Mesenchymal stem cell (in vitro differentiated cells and primary cell): ENCODE measurements at regions not wholly inside any gene's neighbourhood (a gene's known extent, or its start where the extent isn't known, plus 50 kb on each side); places are given as distances from the start of the nearest gene placed in this dataset.

Source experiments
- DNase-seq: peaks from one replicate; pipeline ENCODE4 v3.0.0-alpha.2; 2013
- H2AFZ ChIP-seq: one replicate; pipeline ENCODE4 v1.6.1; 2013; ENCODE audit warnings: low read depth, mild to moderate bottlenecking, control low read depth, inconsistent platforms, low read length, moderate library complexity
- H2AK5ac ChIP-seq: 2 replicates; pipeline ENCODE4 v1.6.1; 2013; ENCODE audit warnings: low read length, moderate library complexity, mild to moderate bottlenecking, inconsistent platforms; ENCODE audit not compliant: severe bottlenecking
- H2BK120ac ChIP-seq: one replicate; pipeline ENCODE4 v1.6.1; 2013; ENCODE audit warnings: low read depth, mild to moderate bottlenecking, inconsistent platforms, low read length, moderate library complexity
- H2BK12ac ChIP-seq, 2 experiments: one replicate each; pipeline ENCODE4 v1.6.1; 2013; ENCODE audit warnings: inconsistent platforms in 2 of 2, low read length in 2 of 2, mild to moderate bottlenecking in 2 of 2, moderate library complexity in 2 of 2, control low read depth in 1 of 2
- H2BK15ac ChIP-seq: one replicate; pipeline ENCODE4 v1.6.1; 2013; ENCODE audit warnings: mild to moderate bottlenecking, low read depth, inconsistent platforms; ENCODE audit not compliant: poor library complexity, severe bottlenecking
- H2BK5ac ChIP-seq: 2 replicates; pipeline ENCODE4 v1.6.1; 2013; ENCODE audit warnings: low read depth, mild to moderate bottlenecking, low read length, control low read depth, inconsistent platforms; ENCODE audit not compliant: poor library complexity, severe bottlenecking
- H3K14ac ChIP-seq, 2 experiments: one replicate each; pipeline ENCODE4 v1.6.1; 2013; ENCODE audit warnings: inconsistent platforms in 2 of 2, low read length in 2 of 2, control low read depth in 1 of 2, mild to moderate bottlenecking in 1 of 2, moderate library complexity in 1 of 2
- H3K18ac ChIP-seq, 2 experiments: one replicate each; pipeline ENCODE4 v1.6.1; 2013; ENCODE audit warnings: inconsistent platforms in 2 of 2, low read length in 2 of 2, control low read depth in 1 of 2, low read depth in 1 of 2, mild to moderate bottlenecking in 1 of 2
- H3K23ac ChIP-seq, 2 experiments: one replicate each; pipeline ENCODE4 v1.6.1; 2013; ENCODE audit warnings: inconsistent platforms in 2 of 2, low read length in 2 of 2, mild to moderate bottlenecking in 2 of 2, moderate library complexity in 2 of 2, control low read depth in 1 of 2
- H3K27ac ChIP-seq: 2 replicates; pipeline ENCODE4 v1.5.1; 2013; ENCODE audit warnings: mild to moderate bottlenecking, moderate library complexity, low read length, control low read depth, inconsistent platforms; ENCODE audit not compliant: poor library complexity, severe bottlenecking
- H3K27me3 ChIP-seq, 2 experiments: 2 replicates each; pipeline versions ENCODE4 v1.6.1 to v1.7.0; 2013; ENCODE audit warnings: low read length in 2 of 2, mild to moderate bottlenecking in 2 of 2, moderate library complexity in 2 of 2, control low read depth in 1 of 2, inconsistent platforms in 1 of 2; ENCODE audit not compliant: control insufficient read depth in 1 of 2, insufficient read depth in 1 of 2
- H3K36me3 ChIP-seq, 2 experiments: 2 replicates each; pipeline versions ENCODE4 v1.6.1 to v1.7.0; 2013; ENCODE audit warnings: low read length in 2 of 2, control low read depth in 1 of 2, inconsistent platforms in 1 of 2, low read depth in 1 of 2, mild to moderate bottlenecking in 1 of 2; ENCODE audit not compliant: insufficient read depth in 2 of 2, control insufficient read depth in 1 of 2
- H3K4ac ChIP-seq, 2 experiments: one replicate each; pipeline ENCODE4 v1.6.1; 2013; ENCODE audit warnings: inconsistent platforms in 2 of 2, low read length in 2 of 2, mild to moderate bottlenecking in 2 of 2, moderate library complexity in 2 of 2, control low read depth in 1 of 2, low read depth in 1 of 2
- H3K4me1 ChIP-seq: 2 replicates; pipeline ENCODE4 v1.6.1; 2013; ENCODE audit warnings: low read depth, low read length, control low read depth; ENCODE audit not compliant: control insufficient read depth, insufficient read depth
- H3K4me2 ChIP-seq: 2 replicates; pipeline ENCODE4 v1.6.1; 2013; ENCODE audit warnings: low read length, mild to moderate bottlenecking, inconsistent platforms; ENCODE audit not compliant: poor library complexity, severe bottlenecking
- H3K4me3 ChIP-seq, 2 experiments: 2 replicates each; pipeline versions ENCODE4 v1.5.1 to v1.7.0; 2013; ENCODE audit warnings: low read length in 2 of 2, mild to moderate bottlenecking in 2 of 2, control low read depth in 1 of 2, low read depth in 1 of 2; ENCODE audit not compliant: insufficient read depth in 1 of 2
- H3K79me1 ChIP-seq: replicated peaks from 2 replicates; pipeline ENCODE4 v1.6.1; 2013; ENCODE audit warnings: mild to moderate bottlenecking, control low read depth, low read length, inconsistent platforms; ENCODE audit not compliant: poor library complexity, severe bottlenecking
- H3K9ac ChIP-seq: 2 replicates; pipeline ENCODE4 v1.7.0; 2013; ENCODE audit warnings: mild to moderate bottlenecking, low read length, moderate library complexity
- H3K9me3 ChIP-seq: 2 replicates; pipeline ENCODE4 v1.7.0; 2013; ENCODE audit warnings: mild to moderate bottlenecking, low read length; ENCODE audit not compliant: control insufficient read depth
- H4K8ac ChIP-seq: one replicate; pipeline ENCODE4 v1.6.1; 2013; ENCODE audit warnings: inconsistent platforms, mild to moderate bottlenecking, low read length, moderate library complexity
- H4K91ac ChIP-seq: one replicate; pipeline ENCODE4 v1.6.1; 2013; ENCODE audit warnings: mild to moderate bottlenecking, low read length, inconsistent platforms
- WGBS: methylation state at CpG from one replicate; pipeline ENCODE4 v1.1.7; 2013; ENCODE audit warnings: mixed read lengths; 5-methylcytosine and 5-hydroxymethylcytosine counted together

- Histone ChIP-seq H3K4me2 (no peak overlapping the region), H2BK120ac (no peak overlapping the region), H3K27ac (no peak overlapping the region), H3K79me1 (no peaks in the 10 kb centered on the region), H2AK5ac (no peak overlapping the region), H3K9me3 (peaks cover 3% of the 10 kb centered on the region), H2BK12ac (no peak overlapping the region), H2BK5ac (no peak overlapping the region), H3K14ac (no peak overlapping the region), H3K4ac (no peak overlapping the region), H3K4me1 (no peaks in the 10 kb centered on the region), H3K4me3 (no peak overlapping the region), H3K18ac (no peak overlapping the region), H3K9ac (no peak overlapping the region), H2BK15ac (no peak overlapping the region), H3K36me3 (no peaks in the 10 kb centered on the region), H4K8ac (no peak overlapping the region), H3K23ac (no peak overlapping the region), H2AFZ (no peak overlapping the region), H4K91ac (no peak overlapping the region), H3K27me3 (no peaks in the 10 kb centered on the region)
- DNase-seq: no peak
- 0% methylated on average over 1 of the region's 1 CpG for WGBS
These were observed 137.2 kb upstream of the EPHA6 start for GRCh38 chr3:96677156-96677555.

DNA sequence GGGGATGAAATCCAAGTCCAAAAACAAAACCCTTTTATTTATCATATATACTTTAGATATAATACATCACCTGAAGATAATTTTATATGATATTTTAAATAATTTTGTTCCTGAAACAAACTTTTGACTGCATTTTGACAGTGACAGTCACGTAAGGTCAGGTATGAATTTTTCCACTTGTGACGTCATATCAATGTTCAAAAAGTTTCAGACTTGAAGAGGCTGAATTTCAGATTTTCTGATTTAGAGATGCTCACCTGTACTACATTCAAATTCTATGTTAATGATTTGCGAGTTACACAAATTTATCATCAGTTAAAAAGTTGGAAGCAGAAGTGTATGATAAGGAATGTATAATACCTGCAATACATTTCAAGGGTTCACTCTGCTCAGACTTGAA, 136.1 kb upstream of the EPHA6 start:
- H3K27ac ChIP-seq: no peak overlapping the region
- no peak overlapping the region for H3K23ac ChIP-seq
- no peak overlapping the region for H3K4me2 ChIP-seq
- no peaks in the 10 kb centered on the region for H3K36me3 ChIP-seq
- no peak overlapping the region for H2BK15ac ChIP-seq
- H3K9me3 ChIP-seq: peaks cover 3% of the 10 kb centered on the region
- H4K8ac ChIP-seq: no peak overlapping the region
- H3K4ac ChIP-seq: no peak overlapping the region
- H2BK120ac ChIP-seq: no peak overlapping the region
- H3K18ac ChIP-seq: no peak overlapping the region
- H3K79me1 ChIP-seq: no peaks in the 10 kb centered on the region
- no peak overlapping the region for H3K14ac ChIP-seq
- H2BK5ac ChIP-seq: no peak overlapping the region
- no peak overlapping the region for H2AFZ ChIP-seq
- no peak overlapping the region for H4K91ac ChIP-seq
- no peak overlapping the region for H3K4me3 ChIP-seq
- no peak overlapping the region for H2BK12ac ChIP-seq
- no peaks in the 10 kb centered on the region for H3K27me3 ChIP-seq
- H2AK5ac ChIP-seq: no peak overlapping the region
- WGBS: 85% methylated on average over 2 of the region's 3 CpGs
- no peak for DNase-seq
- H3K9ac ChIP-seq: no peak overlapping the region
- H3K4me1 ChIP-seq: no peaks in the 10 kb centered on the region

- H2BK12ac ChIP-seq: no peak overlapping the region
- no peaks in the 10 kb centered on the region for H3K79me1 ChIP-seq
- peaks cover 10% of the 10 kb centered on the region for H3K9me3 ChIP-seq
- H3K4me1 ChIP-seq: no peaks in the 10 kb centered on the region
- H4K91ac ChIP-seq: no peak overlapping the region
- H3K4me2 ChIP-seq: no peak overlapping the region
- H3K4ac ChIP-seq: no peak overlapping the region
- H2AK5ac ChIP-seq: no peak overlapping the region
- no peaks in the 10 kb centered on the region for H3K27me3 ChIP-seq
- no peak overlapping the region for H3K27ac ChIP-seq
- H2BK120ac ChIP-seq: no peak overlapping the region
- no peak overlapping the region for H3K4me3 ChIP-seq
- no peaks in the 10 kb centered on the region for H3K36me3 ChIP-seq
- H3K14ac ChIP-seq: no peak overlapping the region
- H4K8ac ChIP-seq: no peak overlapping the region
- no peak overlapping the region for H2BK15ac ChIP-seq
- H3K9ac ChIP-seq: no peak overlapping the region
- no peak overlapping the region for H3K18ac ChIP-seq
- DNase-seq: no peak
- H2BK5ac ChIP-seq: no peak overlapping the region
- H2AFZ ChIP-seq: no peak overlapping the region
- H3K23ac ChIP-seq: no peak overlapping the region
- WGBS: 62% methylated on average over 5 of the region's 5 CpGs
These were observed 113.8 kb upstream of the EPHA6 start for GRCh38 chr3:96700322-96701315.

GRCh38 chr3:96705895-96706294, 108.5 kb upstream of the EPHA6 start:
- Histone ChIP-seq H3K23ac (no peak overlapping the region), H3K79me1 (no peaks in the 10 kb centered on the region), H2BK5ac (no peak overlapping the region), H3K36me3 (no peaks in the 10 kb centered on the region), H3K4me3 (no peak overlapping the region), H3K4ac (no peak overlapping the region), H4K8ac (no peak overlapping the region), H3K18ac (no peak overlapping the region), H3K27ac (no peak overlapping the region), H3K4me2 (no peak overlapping the region), H3K4me1 (no peaks in the 10 kb centered on the region), H2BK120ac (no peak overlapping the region), H3K27me3 (no peaks in the 10 kb centered on the region), H2AFZ (no peak overlapping the region), H2BK12ac (no peak overlapping the region), H3K9me3 (no peaks in the 10 kb centered on the region), H3K9ac (no peak overlapping the region), H3K14ac (no peak overlapping the region), H2BK15ac (no peak overlapping the region), H2AK5ac (no peak overlapping the region), H4K91ac (no peak overlapping the region)
- no peak for DNase-seq
- WGBS: no CpG with 5 or more reads among the region's 2 CpGs
